RWPE1 (cell line): ENCODE measurements at regions not wholly inside any gene's neighbourhood (a gene's known extent, or its start where the extent isn't known, plus 50 kb on each side); places are given as distances from the start of the nearest gene placed in this dataset.
A peak's percentile ranks its signal among the peaks of the same experiment; 100 is the strongest.

ENCODE experiments used
- CTCF ChIA-PET: fragments of 350-600 bp; sonication (Branson Sonifier 250); formaldehyde crosslinking; extraction: SDS; loops from one replicate; lab custom pipeline; 2021; lab: Yijun Ruan, JAX
- POLR2A ChIA-PET: fragments of 400-600 bp; formaldehyde crosslinking; extraction: SDS; loops from one replicate; lab custom pipeline; 2020; ENCODE audit warnings: antibody characterized with exemption; ENCODE audit not compliant: low non-redundant PET; lab: Yijun Ruan, JAX
- DNase-seq: peaks from one replicate; pipeline ENCODE4 v3.0.0; 2012; ENCODE audit warnings: low spot score
- H3K27ac ChIP-seq: fragments of 450-650 bp; 2 replicates; pipeline ENCODE4 v1.5.1; 2017
- CTCF ChIP-seq: fragments of 450-650 bp; conservative IDR thresholded peaks from 2 replicates; pipeline ENCODE4 v1.5.1; 2017; ENCODE audit warnings: low read depth, mild to moderate bottlenecking

GRCh38 chr12:70045514-70045913 lies 197.7 kb upstream of the CNOT2 start:
- POLR2A ChIA-PET = no interaction called here

GRCh38 chr12:70048521-70049250 lies 194.5 kb upstream of the CNOT2 start:
- H3K27ac ChIP-seq = no peak overlapping the region
- ChIA-PET CTCF (no interaction called here), POLR2A (no interaction called here)

More at GRCh38 chr12:70045514-70045913, 197.7 kb upstream of the CNOT2 start:
- DNase-seq = no peak
- no peak for TF ChIP-seq CTCF
- H3K27ac ChIP-seq = no peak overlapping the region
- CTCF ChIA-PET = interaction anchor here (0.5 to 0.7 kb wide), 2 partner anchors 67 to 356 kb away, joined by 3 to 4 read pairs; no protein-coding TSS in a partner anchor

GRCh38 chr12:70049596-70050360 lies 193.5 kb upstream of the CNOT2 start:
- POLR2A ChIA-PET = no interaction called here
- TF ChIP-seq CTCF = no peak
- DNase-seq = peak; percentile 45
- H3K27ac ChIP-seq = no peak overlapping the region
- CTCF ChIA-PET = interaction anchor here (0.7 kb wide), 1 partner anchor 1532 kb away, joined by 4 read pairs; no protein-coding TSS in a partner anchor

More at GRCh38 chr12:70048521-70049250, 194.5 kb upstream of the CNOT2 start:
- DNase-seq = no peak
- no peak for TF ChIP-seq CTCF

- no peak for DNase-seq
- TF ChIP-seq CTCF = no peak
- CTCF ChIA-PET = no interaction called here
- POLR2A ChIA-PET = no interaction called here
- no peak overlapping the region for H3K27ac ChIP-seq
Measured at GRCh38 chr12:70052476-70052875, 190.8 kb upstream of the CNOT2 start.

- CTCF ChIA-PET = interaction anchor here (0.7 to 0.8 kb wide), 2 partner anchors 153 to 174 kb away, joined by 3 to 4 read pairs; no protein-coding TSS in a partner anchor
Measured at GRCh38 chr12:70052931-70053497, 190.2 kb upstream of the CNOT2 start.

More at GRCh38 chr12:70052931-70053497, 190.2 kb upstream of the CNOT2 start:
- peak; percentile 75 for DNase-seq
- TF ChIP-seq CTCF = no peak
- POLR2A ChIA-PET = no interaction called here
- no peak overlapping the region for H3K27ac ChIP-seq
